ENCODE measurements at regions not wholly inside any gene's neighbourhood (a gene's known extent, or its start where the extent isn't known, plus 50 kb on each side); places are given as distances from the start of the nearest gene placed in this dataset.
"Not testable (repeated sequence)": the region's sequence is repeated elsewhere in the genome, so short reads cannot be mapped to it uniquely, and the experiment has no call there.

- not testable (repeated sequence) for H3K4me3 Mint-ChIP-seq (ENCODE audit: unreplicated experiment); H3K27ac Mint-ChIP-seq (ENCODE audit: unreplicated experiment); H3K4me1 Mint-ChIP-seq (ENCODE audit: low read depth, unreplicated experiment); DNase-seq; H3K27me3 Mint-ChIP-seq (ENCODE audit: unreplicated experiment); H3K9me3 Mint-ChIP-seq (ENCODE audit: unreplicated experiment); H3K36me3 Mint-ChIP-seq (ENCODE audit: unreplicated experiment)
These were observed 824.7 kb downstream of the LRRTM4 start for GRCh38 chr2:76697439-76697838.

- Mint-ChIP-seq H3K4me3 (ENCODE audit: unreplicated experiment) (no peak overlapping the region), H3K36me3 (ENCODE audit: unreplicated experiment) (no peaks in the 10 kb centered on the region), H3K27ac (ENCODE audit: unreplicated experiment) (peak overlapping the region; percentile 87), H3K9me3 (ENCODE audit: unreplicated experiment) (peaks cover 5% of the 10 kb centered on the region), H3K4me1 (ENCODE audit: low read depth, unreplicated experiment) (peaks cover 11% of the 10 kb centered on the region), H3K27me3 (ENCODE audit: unreplicated experiment) (no peaks in the 10 kb centered on the region)
- TF ChIP-seq CTCF (IDR thresholded peaks at IDR 0.05; ENCODE audit: partially characterized antibody, unreplicated experiment): no peak
- DNase-seq: no peak
These were observed 829.3 kb downstream of the LRRTM4 start for GRCh38 chr2:76692908-76693307.

GRCh38 chr2:76688732-76689131 lies 833.4 kb downstream of the LRRTM4 start:
- Mint-ChIP-seq H3K4me3 (ENCODE audit: unreplicated experiment) (no peak overlapping the region), H3K9me3 (ENCODE audit: unreplicated experiment) (peaks cover 15% of the 10 kb centered on the region), H3K36me3 (ENCODE audit: unreplicated experiment) (no peaks in the 10 kb centered on the region), H3K27ac (ENCODE audit: unreplicated experiment) (no peak overlapping the region), H3K4me1 (ENCODE audit: low read depth, unreplicated experiment) (peaks cover 26% of the 10 kb centered on the region), H3K27me3 (ENCODE audit: unreplicated experiment) (no peaks in the 10 kb centered on the region)
- TF ChIP-seq CTCF (IDR thresholded peaks at IDR 0.05; ENCODE audit: partially characterized antibody, unreplicated experiment): no peak
- DNase-seq: no peak

- no peak for DNase-seq
- H3K4me3 Mint-ChIP-seq (ENCODE audit: unreplicated experiment): no peak overlapping the region
- H3K4me1 Mint-ChIP-seq (ENCODE audit: low read depth, unreplicated experiment): peaks cover 24% of the 10 kb centered on the region
- TF ChIP-seq CTCF (IDR thresholded peaks at IDR 0.05; ENCODE audit: partially characterized antibody, unreplicated experiment): no peak
- no peaks in the 10 kb centered on the region for H3K27me3 Mint-ChIP-seq (ENCODE audit: unreplicated experiment)
- H3K36me3 Mint-ChIP-seq (ENCODE audit: unreplicated experiment): no peaks in the 10 kb centered on the region
- H3K27ac Mint-ChIP-seq (ENCODE audit: unreplicated experiment): no peak overlapping the region
- H3K9me3 Mint-ChIP-seq (ENCODE audit: unreplicated experiment): peaks cover 13% of the 10 kb centered on the region
These were observed 834.3 kb downstream of the LRRTM4 start for GRCh38 chr2:76687923-76688322.

GRCh38 chr2:76684756-76685155 lies 837.4 kb downstream of the LRRTM4 start:
- H3K9me3 Mint-ChIP-seq (ENCODE audit: unreplicated experiment): peaks cover 10% of the 10 kb centered on the region
- no peak for DNase-seq
- no peaks in the 10 kb centered on the region for H3K36me3 Mint-ChIP-seq (ENCODE audit: unreplicated experiment)
- TF ChIP-seq CTCF (IDR thresholded peaks at IDR 0.05; ENCODE audit: partially characterized antibody, unreplicated experiment): no peak
- H3K4me1 Mint-ChIP-seq (ENCODE audit: low read depth, unreplicated experiment): peaks cover 15% of the 10 kb centered on the region
- H3K27ac Mint-ChIP-seq (ENCODE audit: unreplicated experiment): peak overlapping the region; percentile 79
- H3K4me3 Mint-ChIP-seq (ENCODE audit: unreplicated experiment): peak overlapping the region; percentile 21
- H3K27me3 Mint-ChIP-seq (ENCODE audit: unreplicated experiment): no peaks in the 10 kb centered on the region

GRCh38 chr2:76679025-76679396 lies 843.2 kb downstream of the LRRTM4 start:
- no peaks in the 10 kb centered on the region for H3K4me1 Mint-ChIP-seq (ENCODE audit: low read depth, unreplicated experiment)
- H3K4me3 Mint-ChIP-seq (ENCODE audit: unreplicated experiment): no peak overlapping the region
- no peak for DNase-seq
- H3K36me3 Mint-ChIP-seq (ENCODE audit: unreplicated experiment): no peaks in the 10 kb centered on the region
- no peak for TF ChIP-seq CTCF (IDR thresholded peaks at IDR 0.05; ENCODE audit: partially characterized antibody, unreplicated experiment)
- no peaks in the 10 kb centered on the region for H3K9me3 Mint-ChIP-seq (ENCODE audit: unreplicated experiment)
- H3K27ac Mint-ChIP-seq (ENCODE audit: unreplicated experiment): no peak overlapping the region
- H3K27me3 Mint-ChIP-seq (ENCODE audit: unreplicated experiment): no peaks in the 10 kb centered on the region
